ENCODE measurements at regions not wholly inside any gene's neighbourhood (a gene's known extent, or its start where the extent isn't known, plus 50 kb on each side); places are given as distances from the start of the nearest gene placed in this dataset.

DNA sequence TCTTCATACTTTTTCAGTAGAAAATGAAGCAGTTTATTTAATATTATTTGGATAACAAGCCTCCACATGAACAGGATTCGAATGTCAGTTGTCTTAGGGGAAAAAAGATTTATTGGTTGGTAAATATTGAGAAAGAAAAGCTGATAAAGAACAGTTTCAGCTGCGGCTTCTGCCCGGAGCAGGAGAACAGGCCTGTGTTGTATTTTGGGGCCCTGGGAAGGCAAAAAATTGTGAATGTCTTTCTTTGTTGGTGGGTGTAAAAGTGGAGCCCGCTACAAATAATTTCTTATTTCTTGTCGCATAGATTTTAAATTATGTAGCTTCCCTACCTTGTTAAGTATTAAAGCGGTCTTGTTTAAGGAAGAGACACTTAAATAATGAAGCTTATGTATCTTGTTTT lies 90.5 kb upstream of the PAX1 start:
- Histone ChIP-seq H3K36me3 (ENCODE audit: insufficient read depth) (no peaks in the 10 kb centered on the region), H3K9me2 (ENCODE audit: insufficient read depth) (no peaks in the 10 kb centered on the region), H3K27ac (ENCODE audit: low read depth) (no peak overlapping the region), H4K20me1 (replicated peaks; ENCODE audit: insufficient read depth) (no peaks in the 10 kb centered on the region), H3K4me2 (no peak overlapping the region), H3K27me3 (ENCODE audit: insufficient read depth) (no peaks in the 10 kb centered on the region), H3K79me2 (replicated peaks; ENCODE audit: insufficient read depth) (no peaks in the 10 kb centered on the region), H3F3A (replicated peaks; ENCODE audit: low read depth) (no peaks in the 10 kb centered on the region), H2AFZ (no peak overlapping the region), H3K4me3 (no peak overlapping the region), H3K4me1 (ENCODE audit: insufficient read depth) (no peaks in the 10 kb centered on the region)
- ATAC-seq, result no peak
- Mint-ChIP-seq H3K27ac (no peak overlapping the region), H3K9me3 (no peaks in the 10 kb centered on the region), H3K4me3 (no peak overlapping the region), H3K27me3 (ENCODE audit: insufficient read depth, low read depth, poor library complexity) (no peaks in the 10 kb centered on the region), H3K4me1 (no peaks in the 10 kb centered on the region; the same call in 2 of the 3 replicates), H3K36me3 (ENCODE audit: low read depth) (no peaks in the 10 kb centered on the region)
- DNase-seq (ENCODE audit: low spot score), result no peak
- TF ChIP-seq CREB1 (CRISPR knock-in tag; IDR thresholded peaks at IDR 0.05; ENCODE audit: low read depth) (no peak), EZH2phosphoT487 (IDR thresholded peaks at IDR 0.05; ENCODE audit: unreplicated experiment) (no peak), NANOG (IDR thresholded peaks at IDR 0.05; ENCODE audit: borderline replicate concordance) (no peak), JUNB (IDR thresholded peaks at IDR 0.05; ENCODE audit: unreplicated experiment) (no peak), POLR2AphosphoS5 (IDR thresholded peaks at IDR 0.05; ENCODE audit: low read depth) (no peak)
- TF ChIP-seq, protein P1, sequence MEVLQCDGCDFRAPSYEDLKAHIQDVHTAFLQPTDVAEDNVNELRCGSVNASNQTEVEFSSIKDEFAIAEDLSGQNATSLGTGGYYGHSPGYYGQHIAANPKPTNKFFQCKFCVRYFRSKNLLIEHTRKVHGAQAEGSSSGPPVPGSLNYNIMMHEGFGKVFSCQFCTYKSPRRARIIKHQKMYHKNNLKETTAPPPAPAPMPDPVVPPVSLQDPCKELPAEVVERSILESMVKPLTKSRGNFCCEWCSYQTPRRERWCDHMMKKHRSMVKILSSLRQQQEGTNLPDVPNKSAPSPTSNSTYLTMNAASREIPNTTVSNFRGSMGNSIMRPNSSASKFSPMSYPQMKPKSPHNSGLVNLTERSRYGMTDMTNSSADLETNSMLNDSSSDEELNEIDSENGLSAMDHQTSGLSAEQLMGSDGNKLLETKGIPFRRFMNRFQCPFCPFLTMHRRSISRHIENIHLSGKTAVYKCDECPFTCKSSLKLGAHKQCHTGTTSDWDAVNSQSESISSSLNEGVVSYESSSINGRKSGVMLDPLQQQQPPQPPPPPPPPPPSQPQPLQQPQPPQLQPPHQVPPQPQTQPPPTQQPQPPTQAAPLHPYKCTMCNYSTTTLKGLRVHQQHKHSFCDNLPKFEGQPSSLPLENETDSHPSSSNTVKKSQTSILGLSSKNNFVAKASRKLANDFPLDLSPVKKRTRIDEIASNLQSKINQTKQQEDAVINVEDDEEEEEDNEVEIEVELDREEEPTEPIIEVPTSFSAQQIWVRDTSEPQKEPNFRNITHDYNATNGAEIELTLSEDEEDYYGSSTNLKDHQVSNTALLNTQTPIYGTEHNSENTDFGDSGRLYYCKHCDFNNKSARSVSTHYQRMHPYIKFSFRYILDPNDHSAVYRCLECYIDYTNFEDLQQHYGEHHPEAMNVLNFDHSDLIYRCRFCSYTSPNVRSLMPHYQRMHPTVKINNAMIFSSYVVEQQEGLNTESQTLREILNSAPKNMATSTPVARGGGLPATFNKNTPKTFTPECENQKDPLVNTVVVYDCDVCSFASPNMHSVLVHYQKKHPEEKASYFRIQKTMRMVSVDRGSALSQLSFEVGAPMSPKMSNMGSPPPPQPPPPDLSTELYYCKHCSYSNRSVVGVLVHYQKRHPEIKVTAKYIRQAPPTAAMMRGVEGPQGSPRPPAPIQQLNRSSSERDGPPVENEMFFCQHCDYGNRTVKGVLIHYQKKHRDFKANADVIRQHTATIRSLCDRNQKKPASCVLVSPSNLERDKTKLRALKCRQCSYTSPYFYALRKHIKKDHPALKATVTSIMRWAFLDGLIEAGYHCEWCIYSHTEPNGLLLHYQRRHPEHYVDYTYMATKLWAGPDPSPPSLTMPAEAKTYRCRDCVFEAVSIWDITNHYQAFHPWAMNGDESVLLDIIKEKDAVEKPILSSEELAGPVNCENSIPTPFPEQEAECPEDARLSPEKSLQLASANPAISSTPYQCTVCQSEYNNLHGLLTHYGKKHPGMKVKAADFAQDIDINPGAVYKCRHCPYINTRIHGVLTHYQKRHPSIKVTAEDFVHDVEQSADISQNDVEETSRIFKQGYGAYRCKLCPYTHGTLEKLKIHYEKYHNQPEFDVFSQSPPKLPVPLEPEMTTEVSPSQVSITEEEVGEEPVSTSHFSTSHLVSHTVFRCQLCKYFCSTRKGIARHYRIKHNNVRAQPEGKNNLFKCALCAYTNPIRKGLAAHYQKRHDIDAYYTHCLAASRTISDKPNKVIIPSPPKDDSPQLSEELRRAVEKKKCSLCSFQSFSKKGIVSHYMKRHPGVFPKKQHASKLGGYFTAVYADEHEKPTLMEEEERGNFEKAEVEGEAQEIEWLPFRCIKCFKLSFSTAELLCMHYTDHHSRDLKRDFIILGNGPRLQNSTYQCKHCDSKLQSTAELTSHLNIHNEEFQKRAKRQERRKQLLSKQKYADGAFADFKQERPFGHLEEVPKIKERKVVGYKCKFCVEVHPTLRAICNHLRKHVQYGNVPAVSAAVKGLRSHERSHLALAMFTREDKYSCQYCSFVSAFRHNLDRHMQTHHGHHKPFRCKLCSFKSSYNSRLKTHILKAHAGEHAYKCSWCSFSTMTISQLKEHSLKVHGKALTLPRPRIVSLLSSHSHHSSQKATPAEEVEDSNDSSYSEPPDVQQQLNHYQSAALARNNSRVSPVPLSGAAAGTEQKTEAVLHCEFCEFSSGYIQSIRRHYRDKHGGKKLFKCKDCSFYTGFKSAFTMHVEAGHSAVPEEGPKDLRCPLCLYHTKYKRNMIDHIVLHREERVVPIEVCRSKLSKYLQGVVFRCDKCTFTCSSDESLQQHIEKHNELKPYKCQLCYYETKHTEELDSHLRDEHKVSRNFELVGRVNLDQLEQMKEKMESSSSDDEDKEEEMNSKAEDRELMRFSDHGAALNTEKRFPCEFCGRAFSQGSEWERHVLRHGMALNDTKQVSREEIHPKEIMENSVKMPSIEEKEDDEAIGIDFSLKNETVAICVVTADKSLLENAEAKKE (CRISPR knock-in tag; IDR thresholded peaks at IDR 0.05), result no peak
- TF ChIP-seq, protein P2, sequence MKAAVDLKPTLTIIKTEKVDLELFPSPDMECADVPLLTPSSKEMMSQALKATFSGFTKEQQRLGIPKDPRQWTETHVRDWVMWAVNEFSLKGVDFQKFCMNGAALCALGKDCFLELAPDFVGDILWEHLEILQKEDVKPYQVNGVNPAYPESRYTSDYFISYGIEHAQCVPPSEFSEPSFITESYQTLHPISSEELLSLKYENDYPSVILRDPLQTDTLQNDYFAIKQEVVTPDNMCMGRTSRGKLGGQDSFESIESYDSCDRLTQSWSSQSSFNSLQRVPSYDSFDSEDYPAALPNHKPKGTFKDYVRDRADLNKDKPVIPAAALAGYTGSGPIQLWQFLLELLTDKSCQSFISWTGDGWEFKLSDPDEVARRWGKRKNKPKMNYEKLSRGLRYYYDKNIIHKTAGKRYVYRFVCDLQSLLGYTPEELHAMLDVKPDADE (IDR thresholded peaks at IDR 0.05), result no peak
- TF ChIP-seq, protein P3, sequence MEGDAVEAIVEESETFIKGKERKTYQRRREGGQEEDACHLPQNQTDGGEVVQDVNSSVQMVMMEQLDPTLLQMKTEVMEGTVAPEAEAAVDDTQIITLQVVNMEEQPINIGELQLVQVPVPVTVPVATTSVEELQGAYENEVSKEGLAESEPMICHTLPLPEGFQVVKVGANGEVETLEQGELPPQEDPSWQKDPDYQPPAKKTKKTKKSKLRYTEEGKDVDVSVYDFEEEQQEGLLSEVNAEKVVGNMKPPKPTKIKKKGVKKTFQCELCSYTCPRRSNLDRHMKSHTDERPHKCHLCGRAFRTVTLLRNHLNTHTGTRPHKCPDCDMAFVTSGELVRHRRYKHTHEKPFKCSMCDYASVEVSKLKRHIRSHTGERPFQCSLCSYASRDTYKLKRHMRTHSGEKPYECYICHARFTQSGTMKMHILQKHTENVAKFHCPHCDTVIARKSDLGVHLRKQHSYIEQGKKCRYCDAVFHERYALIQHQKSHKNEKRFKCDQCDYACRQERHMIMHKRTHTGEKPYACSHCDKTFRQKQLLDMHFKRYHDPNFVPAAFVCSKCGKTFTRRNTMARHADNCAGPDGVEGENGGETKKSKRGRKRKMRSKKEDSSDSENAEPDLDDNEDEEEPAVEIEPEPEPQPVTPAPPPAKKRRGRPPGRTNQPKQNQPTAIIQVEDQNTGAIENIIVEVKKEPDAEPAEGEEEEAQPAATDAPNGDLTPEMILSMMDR (conservative IDR thresholded peaks at IDR 0.05; ENCODE audit: low read depth in 2 of 2), result no peak
